B cell (primary cell): ENCODE measurements at regions not wholly inside any gene's neighbourhood (a gene's known extent, or its start where the extent isn't known, plus 50 kb on each side); places are given as distances from the start of the nearest gene placed in this dataset.

ENCODE experiments used
- ATAC-seq: fragments of 200-7000 bp; cut with Tn5 transposase; one replicate; pipeline ENCODE4 v1.10.0; 2021; ENCODE audit warnings: low read depth, mild to moderate bottlenecking, moderate number of reproducible peaks, moderate library complexity
- CTCF ChIA-PET: fragments of 350-600 bp; sonication (Branson Sonifier 250); formaldehyde crosslinking; loops from one replicate; lab custom pipeline; 2021; ENCODE audit warnings: antibody characterized with exemption, inconsistent platforms; lab: Charles Lee
- POLR2A ChIA-PET: fragments of 350-600 bp; sonication (Branson Sonifier 250); formaldehyde crosslinking; loops from one replicate; lab custom pipeline; 2021; ENCODE audit warnings: antibody characterized with exemption; lab: Charles Lee
- DNase-seq: peaks from one replicate; pipeline ENCODE4 v3.0.0; 2013
- H2AFZ ChIP-seq: 2 replicates; pipeline ENCODE4 v1.6.1; 2012; ENCODE audit warnings: mild to moderate bottlenecking, low read depth, low read length; ENCODE audit not compliant: insufficient read depth, poor library complexity, severe bottlenecking
- H3K27ac ChIP-seq, 2 donors: 1 replicate in 1 of 2; 2 replicates in 1 of 2; pipeline ENCODE4 v1.5.1; 2012 to 2013; ENCODE audit warnings: low read length in 2 of 2, mild to moderate bottlenecking in 2 of 2, moderate library complexity in 1 of 2
- H3K27me3 ChIP-seq, 4 experiments: fragments of 200-600 bp in 1 of 4; sonication (generic) in 1 of 4; replicated peaks in 1 of 4; 1 replicate in 2 of 4; 2 replicates in 2 of 4; pipeline versions ENCODE4 v1.6.1 to v1.7.0; 2013 to 2016; ENCODE audit warnings: low read length in 3 of 4, mild to moderate bottlenecking in 2 of 4, mixed read lengths in 1 of 4, moderate library complexity in 1 of 4; ENCODE audit not compliant: insufficient read depth in 4 of 4, control insufficient read depth in 3 of 4; ENCODE audit errors: control extremely low read depth in 1 of 4
- H3K36me3 ChIP-seq, 2 experiments: replicated peaks in 1 of 2; 1 replicate in 1 of 2; 2 replicates in 1 of 2; pipeline versions ENCODE4 v1.6.1 to v1.7.1; 2013; ENCODE audit warnings: low read length in 1 of 2; ENCODE audit not compliant: insufficient read depth in 2 of 2, control insufficient read depth in 1 of 2; ENCODE audit errors: control extremely low read depth in 1 of 2, extremely low read depth in 1 of 2
- H3K4me1 ChIP-seq, 2 donors: fragments of 200-600 bp in 1 of 2; sonication (generic) in 1 of 2; 1 replicate in 1 of 2; 2 replicates in 1 of 2; pipeline versions ENCODE4 v1.5.1 to v1.6.1; 2013 to 2017; ENCODE audit warnings: low read length in 2 of 2; ENCODE audit not compliant: control insufficient read depth in 2 of 2, insufficient read depth in 2 of 2
- H3K4me2 ChIP-seq: replicated peaks from 2 replicates; pipeline ENCODE3; 2012; ENCODE audit warnings: mild to moderate bottlenecking, low read depth, low read length; ENCODE audit not compliant: poor library complexity, severe bottlenecking
- H3K4me3 ChIP-seq, 5 experiments: fragments of 200-600 bp in 1 of 5; sonication (generic) in 1 of 5; 1 replicate in 3 of 5; 2 replicates in 2 of 5; pipeline versions ENCODE4 v1.5.1 to v1.7.0; 2011 to 2016; ENCODE audit warnings: low read length in 4 of 5, mild to moderate bottlenecking in 4 of 5, low read depth in 2 of 5, control low read depth in 1 of 5, moderate library complexity in 1 of 5; ENCODE audit not compliant: insufficient read depth in 1 of 5; ENCODE audit errors: control extremely low read depth in 1 of 5, extremely low read depth in 1 of 5
- H3K79me2 ChIP-seq: fragments of 200-600 bp; sonication (generic); one replicate; pipeline ENCODE4 v1.6.0; 2016; ENCODE audit warnings: low read length; ENCODE audit not compliant: control insufficient read depth, insufficient read depth
- H3K9ac ChIP-seq: fragments of 200-600 bp; sonication (generic); 2 replicates; pipeline ENCODE4 v1.6.1; 2017; ENCODE audit warnings: mild to moderate bottlenecking, low read length, moderate library complexity
- H3K9me3 ChIP-seq, 3 donors: one replicate each; pipeline versions ENCODE4 v1.6.1 to v1.7.1; 2013; ENCODE audit warnings: low read length in 2 of 3; ENCODE audit not compliant: control insufficient read depth in 2 of 3, insufficient read depth in 1 of 3; ENCODE audit errors: control extremely low read depth in 1 of 3
- H4K20me1 ChIP-seq: 2 replicates; pipeline ENCODE4 v1.6.0; 2012; ENCODE audit warnings: mild to moderate bottlenecking, low read length; ENCODE audit not compliant: insufficient read depth, control insufficient read depth, poor library complexity, severe bottlenecking
- H3K27ac Mint-ChIP-seq: one replicate; pipeline ENCODE4 v1.8.0; 2021; ENCODE audit warnings: mixed read lengths
- H3K27me3 Mint-ChIP-seq: one replicate; pipeline ENCODE4 v1.8.0; 2021; ENCODE audit warnings: mixed read lengths
- H3K4me1 Mint-ChIP-seq: one replicate; pipeline ENCODE4 v1.8.0; 2021; ENCODE audit warnings: mixed read lengths
- H3K4me3 Mint-ChIP-seq: one replicate; pipeline ENCODE4 v1.8.0; 2021; ENCODE audit warnings: mixed read lengths
- H3K9me3 Mint-ChIP-seq: one replicate; pipeline ENCODE4 v1.8.0; 2022; ENCODE audit warnings: mixed read lengths; ENCODE audit not compliant: insufficient read depth
- EZH2 ChIP-seq: IDR thresholded peaks from 2 replicates; pipeline ENCODE4 v1.6.1; 2012; ENCODE audit warnings: borderline replicate concordance, low read depth, mild to moderate bottlenecking, moderate library complexity, low read length; ENCODE audit not compliant: insufficient read depth, poor library complexity, severe bottlenecking
- WGBS: methylation state at CpG from one replicate; pipeline ENCODE4 v1.1.5; 2013; ENCODE audit warnings: missing lambda C conversion rate; ENCODE audit not compliant: insufficient coverage; 5-methylcytosine and 5-hydroxymethylcytosine counted together
- intact Hi-C: fragments of 100-400 bp; cut with micrococcal nuclease; formaldehyde crosslinking; loops from one replicate; pipeline ENCODE4 v1.10.0; 2022
- TF ChIP-seq, protein P1 (sequence below): fragments of 200-600 bp; IDR thresholded peaks from one replicate; pipeline ENCODE4 v1.8.0; 2022; ENCODE audit warnings: antibody characterized with exemption, mild to moderate bottlenecking

- 37% methylated on average over 14 of the region's 21 CpGs for WGBS
- peak overlapping the region; percentile 19 for H3K4me2 ChIP-seq
- Mint-ChIP-seq H3K27ac (no peak overlapping the region), H3K27me3 (peaks cover 20% of the 10 kb centered on the region), H3K9me3 (peaks cover 3% of the 10 kb centered on the region), H3K4me1 (peaks cover 12% of the 10 kb centered on the region), H3K4me3 (peak overlapping the region; percentile 24)
- H2AFZ ChIP-seq, result no peak overlapping the region
- CTCF ChIA-PET, result no interaction called here
- H3K27me3 ChIP-seq, result peaks cover 0 to 4% (median 0%) of the 10 kb centered on the region in 4 experiments
- POLR2A ChIA-PET, result no interaction called here
- no peaks in the 10 kb centered on the region for H4K20me1 ChIP-seq
- H3K9me3 ChIP-seq, result no peaks in the 10 kb centered on the region
- no peaks in the 10 kb centered on the region for H3K79me2 ChIP-seq
- no peak overlapping the region for H3K27ac ChIP-seq
- H3K4me1 ChIP-seq, result no peaks in the 10 kb centered on the region
- no peak for DNase-seq
- H3K36me3 ChIP-seq, result no peaks in the 10 kb centered on the region
- no peak overlapping the region for H3K9ac ChIP-seq
- intact Hi-C loops, result no loop called here
- H3K4me3 ChIP-seq, result no peak overlapping the region
- TF ChIP-seq EZH2, result no peak
- TF ChIP-seq, protein P1, sequence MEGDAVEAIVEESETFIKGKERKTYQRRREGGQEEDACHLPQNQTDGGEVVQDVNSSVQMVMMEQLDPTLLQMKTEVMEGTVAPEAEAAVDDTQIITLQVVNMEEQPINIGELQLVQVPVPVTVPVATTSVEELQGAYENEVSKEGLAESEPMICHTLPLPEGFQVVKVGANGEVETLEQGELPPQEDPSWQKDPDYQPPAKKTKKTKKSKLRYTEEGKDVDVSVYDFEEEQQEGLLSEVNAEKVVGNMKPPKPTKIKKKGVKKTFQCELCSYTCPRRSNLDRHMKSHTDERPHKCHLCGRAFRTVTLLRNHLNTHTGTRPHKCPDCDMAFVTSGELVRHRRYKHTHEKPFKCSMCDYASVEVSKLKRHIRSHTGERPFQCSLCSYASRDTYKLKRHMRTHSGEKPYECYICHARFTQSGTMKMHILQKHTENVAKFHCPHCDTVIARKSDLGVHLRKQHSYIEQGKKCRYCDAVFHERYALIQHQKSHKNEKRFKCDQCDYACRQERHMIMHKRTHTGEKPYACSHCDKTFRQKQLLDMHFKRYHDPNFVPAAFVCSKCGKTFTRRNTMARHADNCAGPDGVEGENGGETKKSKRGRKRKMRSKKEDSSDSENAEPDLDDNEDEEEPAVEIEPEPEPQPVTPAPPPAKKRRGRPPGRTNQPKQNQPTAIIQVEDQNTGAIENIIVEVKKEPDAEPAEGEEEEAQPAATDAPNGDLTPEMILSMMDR, result no peak
- peak; percentile 43 for ATAC-seq
Observed at GRCh38 chr6:167644412-167645132, 182.1 kb upstream of the AFDN start.

DNA sequence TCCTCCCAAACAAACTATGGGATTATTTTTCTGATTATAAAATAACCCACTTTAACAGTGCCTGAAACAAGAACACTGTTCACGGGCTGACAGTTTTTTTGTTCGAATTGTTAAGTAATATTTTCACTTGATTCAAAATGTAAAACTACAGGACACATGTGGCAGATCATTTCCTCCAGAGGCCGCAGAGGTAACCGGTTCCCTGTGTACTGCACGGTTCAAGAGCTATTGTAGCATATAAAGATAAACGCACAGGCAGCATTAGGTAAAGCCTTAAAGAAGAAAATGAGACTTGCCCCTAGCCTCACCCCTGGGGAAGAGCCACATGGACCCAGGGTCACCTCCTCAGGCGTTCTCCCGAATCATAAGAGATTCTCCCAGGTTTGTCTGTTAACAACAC is 181.3 kb upstream of the AFDN start:
- Mint-ChIP-seq H3K4me3 (peak overlapping the region; percentile 24), H3K27me3 (peaks cover 20% of the 10 kb centered on the region), H3K27ac (no peak overlapping the region), H3K9me3 (peaks cover 3% of the 10 kb centered on the region), H3K4me1 (peaks cover 12% of the 10 kb centered on the region)
- TF ChIP-seq, protein P1, result no peak
- no peak for TF ChIP-seq EZH2
- DNase-seq, result no peak
- H3K27ac ChIP-seq, result no peak overlapping the region
- H3K9ac ChIP-seq, result no peak overlapping the region
- intact Hi-C loops, result no loop called here
- no peak for ATAC-seq
- no peak overlapping the region for H2AFZ ChIP-seq
- no peaks in the 10 kb centered on the region for H3K4me1 ChIP-seq
- ChIA-PET CTCF (no interaction called here), POLR2A (no interaction called here)
- 5% methylated on average over 4 of the region's 8 CpGs for WGBS
- H3K4me2 ChIP-seq, result no peak overlapping the region
- H3K27me3 ChIP-seq, result peaks cover 0 to 4% (median 0%) of the 10 kb centered on the region in 4 experiments
- no peaks in the 10 kb centered on the region for H3K79me2 ChIP-seq
- no peaks in the 10 kb centered on the region for H3K36me3 ChIP-seq
- H3K9me3 ChIP-seq, result no peaks in the 10 kb centered on the region
- H3K4me3 ChIP-seq, result no peak overlapping the region
- no peaks in the 10 kb centered on the region for H4K20me1 ChIP-seq
